ENCODE measurements at regions not wholly inside any gene's neighbourhood (a gene's known extent, or its start where the extent isn't known, plus 50 kb on each side); places are given as distances from the start of the nearest gene placed in this dataset.

DNA sequence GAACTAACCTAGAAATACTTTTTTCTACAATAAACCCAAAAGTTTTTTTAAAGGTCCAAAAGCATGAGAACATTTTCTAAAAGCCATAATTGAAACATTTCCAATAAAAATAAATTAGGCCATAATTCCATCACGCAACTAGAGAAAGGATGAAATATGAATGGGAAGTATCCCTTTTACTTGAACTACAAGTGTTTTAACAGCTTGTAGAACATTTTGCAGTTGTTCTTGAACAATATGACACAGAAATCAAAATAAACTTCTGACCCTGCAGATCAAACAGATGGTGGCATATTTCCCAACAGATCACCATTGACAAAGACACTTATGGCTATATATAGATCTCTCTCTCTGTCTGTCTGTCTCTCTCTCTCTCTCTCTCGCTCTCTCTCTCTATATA, 624.4 kb downstream of the PSAT1 start:
- Histone ChIP-seq H3K79me2 (ENCODE audit: insufficient read depth, low read depth) (no peaks in the 10 kb centered on the region), H3K4me2 (no peak overlapping the region), H4K20me1 (ENCODE audit: insufficient read depth) (no peaks in the 10 kb centered on the region), H3K27me3 (ENCODE audit: insufficient read depth, low read depth) (no peaks in the 10 kb centered on the region), H3K4me1 (ENCODE audit: low read depth, poor library complexity, severe bottlenecking) (no peaks in the 10 kb centered on the region), H3K9ac (no peak overlapping the region), H3K4me3 (IDR thresholded peaks at IDR 0.05; ENCODE audit: insufficient read depth, low read depth, low read length) (no peak overlapping the region), H3K36me3 (ENCODE audit: insufficient read depth) (no peaks in the 10 kb centered on the region), H2AFZ (ENCODE audit: low read depth) (no peak overlapping the region), H3K27ac (no peak overlapping the region)
- TF ChIP-seq, protein P1, sequence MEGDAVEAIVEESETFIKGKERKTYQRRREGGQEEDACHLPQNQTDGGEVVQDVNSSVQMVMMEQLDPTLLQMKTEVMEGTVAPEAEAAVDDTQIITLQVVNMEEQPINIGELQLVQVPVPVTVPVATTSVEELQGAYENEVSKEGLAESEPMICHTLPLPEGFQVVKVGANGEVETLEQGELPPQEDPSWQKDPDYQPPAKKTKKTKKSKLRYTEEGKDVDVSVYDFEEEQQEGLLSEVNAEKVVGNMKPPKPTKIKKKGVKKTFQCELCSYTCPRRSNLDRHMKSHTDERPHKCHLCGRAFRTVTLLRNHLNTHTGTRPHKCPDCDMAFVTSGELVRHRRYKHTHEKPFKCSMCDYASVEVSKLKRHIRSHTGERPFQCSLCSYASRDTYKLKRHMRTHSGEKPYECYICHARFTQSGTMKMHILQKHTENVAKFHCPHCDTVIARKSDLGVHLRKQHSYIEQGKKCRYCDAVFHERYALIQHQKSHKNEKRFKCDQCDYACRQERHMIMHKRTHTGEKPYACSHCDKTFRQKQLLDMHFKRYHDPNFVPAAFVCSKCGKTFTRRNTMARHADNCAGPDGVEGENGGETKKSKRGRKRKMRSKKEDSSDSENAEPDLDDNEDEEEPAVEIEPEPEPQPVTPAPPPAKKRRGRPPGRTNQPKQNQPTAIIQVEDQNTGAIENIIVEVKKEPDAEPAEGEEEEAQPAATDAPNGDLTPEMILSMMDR (conservative IDR thresholded peaks at IDR 0.05; ENCODE audit: low read depth, low read length): no peak

DNA sequence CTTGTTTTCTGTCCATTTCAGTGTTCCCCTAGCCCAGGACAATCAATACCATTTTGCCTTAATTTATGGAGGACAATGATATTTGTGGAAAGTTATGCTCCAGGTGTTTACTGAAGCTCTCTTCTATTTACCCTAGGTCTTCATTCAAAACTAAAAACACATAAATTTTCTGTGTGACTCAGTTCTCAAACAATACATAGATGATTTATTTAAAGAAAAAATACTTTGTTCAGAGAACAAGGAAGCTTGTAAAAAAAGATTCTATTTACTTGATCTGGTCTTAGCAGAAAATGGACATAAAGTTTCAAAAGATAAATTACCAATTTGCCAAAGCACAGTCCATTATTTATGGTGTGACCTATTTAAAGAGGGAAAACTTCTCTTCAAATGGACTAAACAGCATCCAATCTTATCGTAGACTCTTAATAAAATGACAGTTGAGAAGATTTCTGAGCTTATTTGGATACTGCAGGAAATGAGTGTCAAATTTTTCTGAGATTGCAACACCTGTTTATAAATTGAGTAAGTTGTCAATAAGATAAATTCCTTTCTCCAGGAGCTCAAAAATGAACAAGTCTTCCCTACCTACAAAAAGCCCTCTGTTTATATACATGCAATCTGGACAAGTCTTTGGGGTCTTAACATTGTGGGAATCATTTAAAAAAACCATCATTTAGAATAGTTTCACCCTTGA, 627.2 kb downstream of the PSAT1 start:
- Histone ChIP-seq H3K27me3 (ENCODE audit: insufficient read depth, low read depth) (no peaks in the 10 kb centered on the region), H3K79me2 (ENCODE audit: insufficient read depth, low read depth) (no peaks in the 10 kb centered on the region), H2AFZ (ENCODE audit: low read depth) (no peak overlapping the region), H3K27ac (no peak overlapping the region), H4K20me1 (ENCODE audit: insufficient read depth) (no peaks in the 10 kb centered on the region), H3K4me1 (ENCODE audit: low read depth, poor library complexity, severe bottlenecking) (no peaks in the 10 kb centered on the region), H3K9ac (no peak overlapping the region), H3K4me2 (no peak overlapping the region), H3K4me3 (IDR thresholded peaks at IDR 0.05; ENCODE audit: insufficient read depth, low read depth, low read length) (no peak overlapping the region), H3K36me3 (ENCODE audit: insufficient read depth) (no peaks in the 10 kb centered on the region)
- TF ChIP-seq, protein P1 (conservative IDR thresholded peaks at IDR 0.05; ENCODE audit: low read depth, low read length): no peak

DNA sequence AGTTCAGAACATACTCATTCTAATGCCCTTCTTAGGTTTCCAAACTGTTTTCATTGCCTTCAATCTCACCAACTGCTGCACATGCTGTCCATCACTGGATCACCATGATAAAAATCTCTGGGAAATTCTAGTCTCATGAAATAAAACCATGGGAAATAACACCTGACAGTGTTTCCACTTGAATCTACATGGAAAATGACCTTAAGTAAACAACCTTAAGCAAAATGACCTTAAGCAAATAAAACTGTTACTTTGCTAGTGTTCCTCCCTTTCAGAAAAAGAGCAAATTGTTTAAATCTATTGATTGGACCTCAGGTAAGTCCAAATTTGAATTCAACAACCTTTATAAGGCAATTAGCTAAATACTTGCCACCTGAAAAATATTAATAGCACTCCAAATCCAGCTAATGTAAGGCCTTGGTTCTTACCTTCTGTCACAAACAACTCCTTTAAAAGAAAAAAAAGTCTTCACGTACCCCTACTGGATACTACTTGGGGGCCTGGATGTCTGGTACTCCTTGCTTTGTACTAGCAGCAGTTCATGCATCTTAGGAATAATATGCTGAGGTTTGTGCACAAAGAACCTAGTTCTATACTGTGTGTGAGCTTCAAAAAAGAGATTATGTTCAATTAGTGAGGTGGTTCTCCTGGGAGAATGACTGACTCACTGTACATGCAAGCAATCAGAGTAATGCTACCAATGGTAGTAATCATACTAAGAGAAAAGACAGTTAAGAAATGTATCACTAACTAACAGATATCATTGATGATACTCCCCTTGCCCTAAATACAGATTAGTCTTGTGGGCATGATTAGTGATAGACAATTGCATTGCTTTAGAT, 630.4 kb downstream of the PSAT1 start:
- Histone ChIP-seq H3K36me3 (ENCODE audit: insufficient read depth) (no peaks in the 10 kb centered on the region), H3K27me3 (ENCODE audit: insufficient read depth, low read depth) (no peaks in the 10 kb centered on the region), H3K4me3 (IDR thresholded peaks at IDR 0.05; ENCODE audit: insufficient read depth, low read depth, low read length) (no peak overlapping the region), H3K79me2 (ENCODE audit: insufficient read depth, low read depth) (no peaks in the 10 kb centered on the region), H3K27ac (no peak overlapping the region), H2AFZ (ENCODE audit: low read depth) (no peak overlapping the region), H3K4me1 (ENCODE audit: low read depth, poor library complexity, severe bottlenecking) (no peaks in the 10 kb centered on the region), H3K4me2 (no peak overlapping the region), H4K20me1 (ENCODE audit: insufficient read depth) (no peaks in the 10 kb centered on the region), H3K9ac (no peak overlapping the region)
- TF ChIP-seq, protein P1 (conservative IDR thresholded peaks at IDR 0.05; ENCODE audit: low read depth, low read length): no peak

DNA sequence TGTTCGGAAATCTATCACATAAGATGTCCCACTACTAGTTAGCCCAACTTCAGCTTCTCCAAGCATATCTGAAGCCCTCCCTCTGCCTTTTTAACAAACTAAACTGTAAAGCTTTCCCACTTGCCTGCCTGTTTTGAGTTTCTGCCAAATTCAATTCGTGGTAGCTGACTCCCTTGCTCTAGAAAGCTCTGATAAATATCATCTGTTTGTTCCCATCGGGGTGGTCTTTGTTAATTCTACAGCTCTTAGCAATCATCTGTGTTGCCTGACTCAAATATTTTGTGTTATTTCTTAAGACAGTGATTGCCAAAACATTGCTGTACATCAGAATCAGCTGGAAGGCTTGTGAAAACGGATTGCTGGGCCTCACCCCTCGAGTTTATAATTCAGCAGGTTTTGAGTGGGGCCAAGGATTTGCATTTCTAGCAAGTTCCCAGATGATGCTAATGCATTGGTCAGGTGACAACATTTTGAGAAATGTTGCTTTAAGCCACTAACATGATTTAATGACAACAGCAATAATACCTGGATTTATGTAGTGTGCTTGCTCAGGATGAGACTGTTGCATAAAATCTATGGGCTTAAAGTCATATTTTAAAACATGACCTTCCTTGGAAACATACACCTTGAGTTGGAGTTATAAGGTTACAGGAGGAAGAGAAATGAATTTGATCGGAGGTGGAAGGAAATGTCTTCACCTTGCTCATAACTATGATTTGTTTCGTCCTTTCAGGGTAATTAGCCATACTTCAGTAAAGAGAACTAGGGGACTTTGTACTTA, 631.9 kb downstream of the PSAT1 start:
- H3K4me2 ChIP-seq: no peak overlapping the region
- TF ChIP-seq, protein P1 (conservative IDR thresholded peaks at IDR 0.05; ENCODE audit: low read depth, low read length): no peak
- H3K36me3 ChIP-seq (ENCODE audit: insufficient read depth): no peaks in the 10 kb centered on the region
- no peak overlapping the region for H3K4me3 ChIP-seq (IDR thresholded peaks at IDR 0.05; ENCODE audit: insufficient read depth, low read depth, low read length)
- no peak overlapping the region for H2AFZ ChIP-seq (ENCODE audit: low read depth)
- H3K4me1 ChIP-seq (ENCODE audit: low read depth, poor library complexity, severe bottlenecking): no peaks in the 10 kb centered on the region
- no peaks in the 10 kb centered on the region for H3K27me3 ChIP-seq (ENCODE audit: insufficient read depth, low read depth)
- no peak overlapping the region for H3K9ac ChIP-seq
- no peaks in the 10 kb centered on the region for H3K79me2 ChIP-seq (ENCODE audit: insufficient read depth, low read depth)
- H3K27ac ChIP-seq: no peak overlapping the region
- H4K20me1 ChIP-seq (ENCODE audit: insufficient read depth): no peaks in the 10 kb centered on the region

Measured in KMS-11 (cell line).